ENCODE measurements at regions not wholly inside any gene's neighbourhood (a gene's known extent, or its start where the extent isn't known, plus 50 kb on each side); places are given as distances from the start of the nearest gene placed in this dataset.

DNA sequence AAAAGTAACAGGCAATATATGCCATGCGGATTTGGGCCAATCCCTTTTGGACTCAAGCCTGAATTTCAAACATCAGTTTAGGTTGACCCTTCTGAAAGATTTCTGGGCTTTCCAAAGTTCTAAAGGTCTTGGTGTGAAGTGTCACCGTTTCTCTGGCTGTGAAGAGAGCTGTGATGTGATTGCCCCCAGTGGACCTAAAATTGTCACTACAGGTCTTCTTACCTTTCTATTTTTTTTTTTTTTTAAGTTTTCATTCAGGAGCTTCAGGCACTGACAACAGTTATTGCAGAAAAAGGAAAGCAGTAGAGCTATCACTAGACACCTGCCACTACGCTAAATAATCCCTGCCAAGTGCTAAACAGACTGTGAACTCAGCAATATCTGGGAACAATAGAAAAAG lies 75.7 kb upstream of the OPRM1 start:
- Histone ChIP-seq H3K36me3 (no peaks in the 10 kb centered on the region), H3K9me3 (no peaks in the 10 kb centered on the region), H3K4me3 (no peak overlapping the region), H3K4me1 (no peaks in the 10 kb centered on the region), H3K27ac (no peak overlapping the region), H3K27me3 (no peaks in the 10 kb centered on the region)
- no peak for DNase-seq (ENCODE audit: low spot score in 2 of 2)
- intact Hi-C loops (cut with DNase I; ENCODE audit: low total_unique reads), result no loop called here
- TF ChIP-seq POLR2A (IDR thresholded peaks at IDR 0.05) (no peak), POLR2AphosphoS5 (IDR thresholded peaks at IDR 0.05) (no peak)
- TF ChIP-seq, protein P1, sequence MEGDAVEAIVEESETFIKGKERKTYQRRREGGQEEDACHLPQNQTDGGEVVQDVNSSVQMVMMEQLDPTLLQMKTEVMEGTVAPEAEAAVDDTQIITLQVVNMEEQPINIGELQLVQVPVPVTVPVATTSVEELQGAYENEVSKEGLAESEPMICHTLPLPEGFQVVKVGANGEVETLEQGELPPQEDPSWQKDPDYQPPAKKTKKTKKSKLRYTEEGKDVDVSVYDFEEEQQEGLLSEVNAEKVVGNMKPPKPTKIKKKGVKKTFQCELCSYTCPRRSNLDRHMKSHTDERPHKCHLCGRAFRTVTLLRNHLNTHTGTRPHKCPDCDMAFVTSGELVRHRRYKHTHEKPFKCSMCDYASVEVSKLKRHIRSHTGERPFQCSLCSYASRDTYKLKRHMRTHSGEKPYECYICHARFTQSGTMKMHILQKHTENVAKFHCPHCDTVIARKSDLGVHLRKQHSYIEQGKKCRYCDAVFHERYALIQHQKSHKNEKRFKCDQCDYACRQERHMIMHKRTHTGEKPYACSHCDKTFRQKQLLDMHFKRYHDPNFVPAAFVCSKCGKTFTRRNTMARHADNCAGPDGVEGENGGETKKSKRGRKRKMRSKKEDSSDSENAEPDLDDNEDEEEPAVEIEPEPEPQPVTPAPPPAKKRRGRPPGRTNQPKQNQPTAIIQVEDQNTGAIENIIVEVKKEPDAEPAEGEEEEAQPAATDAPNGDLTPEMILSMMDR (IDR thresholded peaks at IDR 0.05), result no peak

DNA sequence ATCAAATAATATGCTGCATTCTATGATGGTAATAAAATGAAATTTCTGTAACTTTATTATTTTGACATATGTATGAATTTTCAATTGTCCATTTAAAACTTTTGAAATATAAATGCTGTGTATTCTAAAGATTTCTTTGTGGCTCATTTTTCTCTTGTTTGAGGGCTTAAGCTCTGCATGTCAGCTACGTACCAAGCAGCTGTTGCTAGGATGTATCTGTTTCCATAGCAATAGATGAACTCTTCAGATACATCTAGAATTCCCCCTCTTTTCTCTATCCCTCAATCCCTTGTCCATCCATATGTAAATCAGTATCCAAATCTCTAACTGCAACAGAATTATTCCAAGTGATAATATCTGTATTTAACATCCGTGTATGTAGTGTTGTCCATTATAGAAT lies 76.5 kb upstream of the OPRM1 start:
- no peak overlapping the region for H3K27ac ChIP-seq
- no peak for DNase-seq (ENCODE audit: low spot score in 2 of 2)
- no peaks in the 10 kb centered on the region for H3K36me3 ChIP-seq
- TF ChIP-seq, protein P1 (IDR thresholded peaks at IDR 0.05), result no peak
- TF ChIP-seq POLR2AphosphoS5 (IDR thresholded peaks at IDR 0.05), result no peak
- no peak for TF ChIP-seq POLR2A (IDR thresholded peaks at IDR 0.05)
- H3K4me1 ChIP-seq, result no peaks in the 10 kb centered on the region
- no peaks in the 10 kb centered on the region for H3K27me3 ChIP-seq
- no peaks in the 10 kb centered on the region for H3K9me3 ChIP-seq
- H3K4me3 ChIP-seq, result no peak overlapping the region
- intact Hi-C loops (cut with DNase I; ENCODE audit: low total_unique reads), result no loop called here

DNA sequence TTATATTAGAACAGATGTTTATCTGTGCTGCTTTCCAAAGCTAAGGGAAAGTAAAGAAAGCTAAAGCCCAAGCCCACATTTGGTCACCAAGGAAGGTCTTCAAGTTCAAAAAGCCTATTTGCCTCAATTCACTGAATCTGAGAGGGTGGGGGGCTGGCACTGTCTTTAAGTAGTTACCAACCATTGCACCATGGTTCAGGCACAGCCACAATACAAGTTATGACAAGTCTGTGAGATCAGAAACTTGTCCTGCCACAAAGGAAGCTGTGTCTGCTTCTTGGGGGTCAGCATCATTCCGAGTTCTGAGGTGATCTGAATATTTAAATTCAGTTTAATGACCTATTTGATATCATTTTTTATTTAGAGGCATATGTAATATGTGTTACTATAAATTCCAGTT lies 78.3 kb upstream of the OPRM1 start:
- Histone ChIP-seq H3K36me3 (no peaks in the 10 kb centered on the region), H3K9me3 (no peaks in the 10 kb centered on the region), H3K4me1 (no peaks in the 10 kb centered on the region), H3K4me3 (no peak overlapping the region), H3K27me3 (no peaks in the 10 kb centered on the region), H3K27ac (no peak overlapping the region)
- intact Hi-C loops (cut with DNase I; ENCODE audit: low total_unique reads), result no loop called here
- DNase-seq (ENCODE audit: low spot score in 2 of 2), result no peak
- TF ChIP-seq POLR2A (IDR thresholded peaks at IDR 0.05) (no peak), POLR2AphosphoS5 (IDR thresholded peaks at IDR 0.05) (no peak)
- TF ChIP-seq, protein P1 (IDR thresholded peaks at IDR 0.05), result no peak

GRCh38 chr6:153960281-153960680 lies 78.8 kb upstream of the OPRM1 start:
- H3K4me1 ChIP-seq, result no peaks in the 10 kb centered on the region
- H3K36me3 ChIP-seq, result no peaks in the 10 kb centered on the region
- intact Hi-C loops (cut with DNase I; ENCODE audit: low total_unique reads), result no loop called here
- no peak overlapping the region for H3K4me3 ChIP-seq
- H3K9me3 ChIP-seq, result no peaks in the 10 kb centered on the region
- no peak for DNase-seq (ENCODE audit: low spot score in 2 of 2)
- H3K27me3 ChIP-seq, result no peaks in the 10 kb centered on the region
- no peak overlapping the region for H3K27ac ChIP-seq
- no peak for TF ChIP-seq POLR2AphosphoS5 (IDR thresholded peaks at IDR 0.05)
- TF ChIP-seq POLR2A (IDR thresholded peaks at IDR 0.05), result no peak
- TF ChIP-seq, protein P1 (IDR thresholded peaks at IDR 0.05), result no peak

DNA sequence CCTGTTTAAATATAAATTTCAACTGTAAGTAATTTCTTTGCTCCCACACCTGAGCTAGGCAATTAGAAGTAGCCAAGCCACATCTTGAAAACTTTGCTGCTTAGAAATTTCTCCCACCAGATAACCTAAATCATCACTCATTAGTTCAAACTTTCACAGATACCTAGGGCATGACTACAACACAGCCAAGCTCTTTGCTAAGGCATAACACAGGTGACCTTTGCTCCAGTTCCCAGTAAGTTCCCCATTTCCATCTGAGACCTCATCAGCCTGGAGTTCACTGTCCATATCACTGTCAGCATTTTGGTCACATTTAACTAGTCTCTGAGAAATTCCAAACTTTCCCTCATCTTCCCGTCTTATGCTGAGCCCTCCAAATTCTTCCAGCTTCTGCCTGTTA lies 79.8 kb upstream of the OPRM1 start:
- no peaks in the 10 kb centered on the region for H3K36me3 ChIP-seq
- no peak overlapping the region for H3K4me3 ChIP-seq
- intact Hi-C loops (cut with DNase I; ENCODE audit: low total_unique reads), result no loop called here
- no peaks in the 10 kb centered on the region for H3K4me1 ChIP-seq
- DNase-seq (ENCODE audit: low spot score in 2 of 2), result no peak
- H3K9me3 ChIP-seq, result no peaks in the 10 kb centered on the region
- TF ChIP-seq, protein P1 (IDR thresholded peaks at IDR 0.05), result no peak
- TF ChIP-seq POLR2A (IDR thresholded peaks at IDR 0.05) (no peak), POLR2AphosphoS5 (IDR thresholded peaks at IDR 0.05) (no peak)
- no peak overlapping the region for H3K27ac ChIP-seq
- no peaks in the 10 kb centered on the region for H3K27me3 ChIP-seq

All from breast epithelium (tissue), 4 donors.